Mesenchymal stem cell (in vitro differentiated cells and primary cell): ENCODE measurements at regions not wholly inside any gene's neighbourhood (a gene's known extent, or its start where the extent isn't known, plus 50 kb on each side); places are given as distances from the start of the nearest gene placed in this dataset.
"Not testable (repeated sequence)": the region's sequence is repeated elsewhere in the genome, so short reads cannot be mapped to it uniquely, and the experiment has no call there.

Experiments
- DNase-seq: peaks from one replicate; pipeline ENCODE4 v3.0.0-alpha.2; 2013
- H2AFZ ChIP-seq: one replicate; pipeline ENCODE4 v1.6.1; 2013; ENCODE audit warnings: low read depth, mild to moderate bottlenecking, control low read depth, inconsistent platforms, low read length, moderate library complexity
- H2AK5ac ChIP-seq: 2 replicates; pipeline ENCODE4 v1.6.1; 2013; ENCODE audit warnings: low read length, moderate library complexity, mild to moderate bottlenecking, inconsistent platforms; ENCODE audit not compliant: severe bottlenecking
- H2BK120ac ChIP-seq: one replicate; pipeline ENCODE4 v1.6.1; 2013; ENCODE audit warnings: low read depth, mild to moderate bottlenecking, inconsistent platforms, low read length, moderate library complexity
- H2BK12ac ChIP-seq, 2 experiments: one replicate each; pipeline ENCODE4 v1.6.1; 2013; ENCODE audit warnings: inconsistent platforms in 2 of 2, low read length in 2 of 2, mild to moderate bottlenecking in 2 of 2, moderate library complexity in 2 of 2, control low read depth in 1 of 2
- H2BK15ac ChIP-seq: one replicate; pipeline ENCODE4 v1.6.1; 2013; ENCODE audit warnings: mild to moderate bottlenecking, low read depth, inconsistent platforms; ENCODE audit not compliant: poor library complexity, severe bottlenecking
- H2BK5ac ChIP-seq: 2 replicates; pipeline ENCODE4 v1.6.1; 2013; ENCODE audit warnings: low read depth, mild to moderate bottlenecking, low read length, control low read depth, inconsistent platforms; ENCODE audit not compliant: poor library complexity, severe bottlenecking
- H3K14ac ChIP-seq, 2 experiments: one replicate each; pipeline ENCODE4 v1.6.1; 2013; ENCODE audit warnings: inconsistent platforms in 2 of 2, low read length in 2 of 2, control low read depth in 1 of 2, mild to moderate bottlenecking in 1 of 2, moderate library complexity in 1 of 2
- H3K18ac ChIP-seq, 2 experiments: one replicate each; pipeline ENCODE4 v1.6.1; 2013; ENCODE audit warnings: inconsistent platforms in 2 of 2, low read length in 2 of 2, control low read depth in 1 of 2, low read depth in 1 of 2, mild to moderate bottlenecking in 1 of 2
- H3K23ac ChIP-seq, 2 experiments: one replicate each; pipeline ENCODE4 v1.6.1; 2013; ENCODE audit warnings: inconsistent platforms in 2 of 2, low read length in 2 of 2, mild to moderate bottlenecking in 2 of 2, moderate library complexity in 2 of 2, control low read depth in 1 of 2
- H3K27ac ChIP-seq: 2 replicates; pipeline ENCODE4 v1.5.1; 2013; ENCODE audit warnings: mild to moderate bottlenecking, moderate library complexity, low read length, control low read depth, inconsistent platforms; ENCODE audit not compliant: poor library complexity, severe bottlenecking
- H3K27me3 ChIP-seq, 2 experiments: 2 replicates each; pipeline versions ENCODE4 v1.6.1 to v1.7.0; 2013; ENCODE audit warnings: low read length in 2 of 2, mild to moderate bottlenecking in 2 of 2, moderate library complexity in 2 of 2, control low read depth in 1 of 2, inconsistent platforms in 1 of 2; ENCODE audit not compliant: control insufficient read depth in 1 of 2, insufficient read depth in 1 of 2
- H3K36me3 ChIP-seq, 2 experiments: 2 replicates each; pipeline versions ENCODE4 v1.6.1 to v1.7.0; 2013; ENCODE audit warnings: low read length in 2 of 2, control low read depth in 1 of 2, inconsistent platforms in 1 of 2, low read depth in 1 of 2, mild to moderate bottlenecking in 1 of 2; ENCODE audit not compliant: insufficient read depth in 2 of 2, control insufficient read depth in 1 of 2
- H3K4ac ChIP-seq, 2 experiments: one replicate each; pipeline ENCODE4 v1.6.1; 2013; ENCODE audit warnings: inconsistent platforms in 2 of 2, low read length in 2 of 2, mild to moderate bottlenecking in 2 of 2, moderate library complexity in 2 of 2, control low read depth in 1 of 2, low read depth in 1 of 2
- H3K4me1 ChIP-seq: 2 replicates; pipeline ENCODE4 v1.6.1; 2013; ENCODE audit warnings: low read depth, low read length, control low read depth; ENCODE audit not compliant: control insufficient read depth, insufficient read depth
- H3K4me2 ChIP-seq: 2 replicates; pipeline ENCODE4 v1.6.1; 2013; ENCODE audit warnings: low read length, mild to moderate bottlenecking, inconsistent platforms; ENCODE audit not compliant: poor library complexity, severe bottlenecking
- H3K4me3 ChIP-seq, 2 experiments: 2 replicates each; pipeline versions ENCODE4 v1.5.1 to v1.7.0; 2013; ENCODE audit warnings: low read length in 2 of 2, mild to moderate bottlenecking in 2 of 2, control low read depth in 1 of 2, low read depth in 1 of 2; ENCODE audit not compliant: insufficient read depth in 1 of 2
- H3K79me1 ChIP-seq: replicated peaks from 2 replicates; pipeline ENCODE4 v1.6.1; 2013; ENCODE audit warnings: mild to moderate bottlenecking, control low read depth, low read length, inconsistent platforms; ENCODE audit not compliant: poor library complexity, severe bottlenecking
- H3K9ac ChIP-seq: 2 replicates; pipeline ENCODE4 v1.7.0; 2013; ENCODE audit warnings: mild to moderate bottlenecking, low read length, moderate library complexity
- H3K9me3 ChIP-seq: 2 replicates; pipeline ENCODE4 v1.7.0; 2013; ENCODE audit warnings: mild to moderate bottlenecking, low read length; ENCODE audit not compliant: control insufficient read depth
- H4K8ac ChIP-seq: one replicate; pipeline ENCODE4 v1.6.1; 2013; ENCODE audit warnings: inconsistent platforms, mild to moderate bottlenecking, low read length, moderate library complexity
- H4K91ac ChIP-seq: one replicate; pipeline ENCODE4 v1.6.1; 2013; ENCODE audit warnings: mild to moderate bottlenecking, low read length, inconsistent platforms
- WGBS: methylation state at CpG from one replicate; pipeline ENCODE4 v1.1.7; 2013; ENCODE audit warnings: mixed read lengths; 5-methylcytosine and 5-hydroxymethylcytosine counted together

DNA sequence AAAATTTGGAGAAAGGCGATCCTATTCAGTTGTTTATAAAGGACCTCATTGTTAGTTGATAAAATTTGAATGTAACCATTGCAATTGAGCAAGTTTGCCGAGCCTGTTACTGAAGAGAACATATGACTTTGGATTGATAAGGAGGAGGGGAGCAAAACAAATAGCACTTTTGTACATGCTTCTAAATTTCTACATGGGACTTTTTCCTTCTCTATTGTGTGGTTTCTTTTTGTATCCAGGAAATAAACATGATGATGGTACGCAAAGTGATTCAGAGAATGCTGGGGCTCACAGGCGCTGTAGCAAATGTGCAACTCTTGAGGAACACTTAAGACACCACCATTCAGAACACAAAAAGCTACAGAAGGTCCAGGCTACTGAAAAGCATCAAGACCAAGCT, 140.2 kb upstream of the PRSS12 start:
- not testable (repeated sequence) for H2BK15ac ChIP-seq, H3K9ac ChIP-seq, H2AK5ac ChIP-seq, H3K18ac ChIP-seq, H3K27me3 ChIP-seq, H3K9me3 ChIP-seq, H3K36me3 ChIP-seq, H3K79me1 ChIP-seq, H3K27ac ChIP-seq, H3K14ac ChIP-seq, H3K4me1 ChIP-seq, H2AFZ ChIP-seq, H4K8ac ChIP-seq, H4K91ac ChIP-seq, H2BK12ac ChIP-seq, H3K23ac ChIP-seq, H3K4ac ChIP-seq, H3K4me3 ChIP-seq, DNase-seq, H2BK120ac ChIP-seq, H2BK5ac ChIP-seq, H3K4me2 ChIP-seq
- 83% methylated on average over 2 of the region's 4 CpGs for WGBS

DNA sequence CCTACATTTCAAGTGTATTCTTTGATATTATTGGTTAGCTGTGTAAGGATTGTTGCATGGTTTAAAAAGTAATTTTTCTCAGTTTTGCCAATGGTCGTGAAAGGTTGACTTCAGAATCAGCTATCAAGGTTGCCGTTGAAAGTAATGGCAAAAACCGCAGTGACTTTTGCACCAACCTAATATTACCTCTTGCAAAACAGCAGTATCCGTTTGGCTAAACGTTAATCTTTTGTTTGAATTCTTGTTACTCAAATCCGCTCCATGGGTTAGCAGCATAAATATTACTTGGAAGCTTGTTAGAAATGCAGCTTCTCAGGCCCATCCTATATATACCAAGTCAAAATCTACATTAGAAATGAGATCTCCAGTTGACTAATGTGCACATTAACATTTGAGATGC, 141.6 kb upstream of the PRSS12 start:
- H3K4me2 ChIP-seq, H2BK5ac ChIP-seq, H2BK12ac ChIP-seq, H3K27me3 ChIP-seq, H3K4ac ChIP-seq, H3K9me3 ChIP-seq, H3K9ac ChIP-seq, H3K18ac ChIP-seq, H2BK15ac ChIP-seq, DNase-seq, H2AFZ ChIP-seq, H3K4me1 ChIP-seq, H4K8ac ChIP-seq, H3K79me1 ChIP-seq, H4K91ac ChIP-seq, H2AK5ac ChIP-seq, H3K27ac ChIP-seq, H2BK120ac ChIP-seq, H3K14ac ChIP-seq, H3K36me3 ChIP-seq, H3K23ac ChIP-seq, H3K4me3 ChIP-seq: not testable (repeated sequence)
- 62% methylated on average over 3 of the region's 6 CpGs for WGBS

DNA sequence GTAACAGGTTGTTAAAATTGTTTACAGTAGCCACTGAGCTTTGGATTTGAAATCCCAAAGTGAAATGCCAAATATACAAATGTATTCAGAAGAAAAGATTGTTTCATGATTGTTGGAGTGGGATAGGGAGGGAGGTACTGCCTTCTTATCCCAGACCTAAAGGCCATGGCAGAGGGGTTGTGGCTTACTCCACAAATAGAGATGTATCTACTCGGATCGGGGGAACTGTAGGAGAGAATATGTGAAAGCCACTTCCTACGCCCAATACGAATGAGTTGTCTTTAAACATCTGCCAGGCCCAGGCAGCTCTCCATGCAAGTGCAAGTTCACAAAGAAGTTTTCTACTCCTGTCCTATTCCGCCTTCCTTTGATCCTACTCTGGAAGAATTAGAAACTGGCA, 150.2 kb upstream of the PRSS12 start:
- not testable (repeated sequence) for H2BK15ac ChIP-seq, H3K4me1 ChIP-seq, H3K9me3 ChIP-seq, H3K79me1 ChIP-seq, H3K4me3 ChIP-seq, H3K23ac ChIP-seq, H4K8ac ChIP-seq, H3K36me3 ChIP-seq, H3K9ac ChIP-seq, H2AK5ac ChIP-seq, H3K27me3 ChIP-seq, H3K4me2 ChIP-seq, H2BK120ac ChIP-seq, H3K18ac ChIP-seq, DNase-seq, H3K4ac ChIP-seq, H3K14ac ChIP-seq, H2BK12ac ChIP-seq, H4K91ac ChIP-seq, H3K27ac ChIP-seq, H2BK5ac ChIP-seq, H2AFZ ChIP-seq
- 90% methylated on average over 4 of the region's 5 CpGs for whole genome bisulfite sequencing

DNA sequence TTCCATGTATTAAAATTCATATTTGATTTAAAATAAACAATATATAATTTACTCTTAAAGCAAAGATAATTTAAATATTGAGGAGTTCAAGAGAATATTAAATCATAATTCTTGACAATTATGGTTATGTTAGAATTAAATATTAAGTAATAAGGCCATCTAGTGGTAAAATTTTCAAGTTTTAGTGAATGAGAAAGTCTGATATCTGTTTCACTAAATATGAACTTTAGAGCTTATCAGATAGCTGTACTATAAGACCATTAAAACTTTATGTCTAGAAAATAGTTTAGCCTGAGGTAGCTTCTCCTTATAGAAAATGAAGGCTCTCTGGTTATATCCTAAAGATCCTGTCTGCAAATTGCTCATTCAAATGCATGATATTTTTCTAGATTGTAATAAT, 152.1 kb upstream of the PRSS12 start:
- not testable (repeated sequence) for DNase-seq, H3K9me3 ChIP-seq, H4K8ac ChIP-seq, H3K9ac ChIP-seq, H3K14ac ChIP-seq, H3K4ac ChIP-seq, H3K79me1 ChIP-seq, H3K4me1 ChIP-seq, H2BK12ac ChIP-seq, H2BK120ac ChIP-seq, H3K18ac ChIP-seq, H3K27ac ChIP-seq, H3K4me2 ChIP-seq, H3K23ac ChIP-seq, H3K27me3 ChIP-seq, H3K4me3 ChIP-seq, H3K36me3 ChIP-seq, H2AFZ ChIP-seq, H4K91ac ChIP-seq, H2BK5ac ChIP-seq, H2AK5ac ChIP-seq, H2BK15ac ChIP-seq
